HFF-Myc (cell line): ENCODE measurements at regions not wholly inside any gene's neighbourhood (a gene's known extent, or its start where the extent isn't known, plus 50 kb on each side); places are given as distances from the start of the nearest gene placed in this dataset.
"Not testable (repeated sequence)": the region's sequence is repeated elsewhere in the genome, so short reads cannot be mapped to it uniquely, and the experiment has no call there.

Source experiments
- DNase-seq: peaks from one replicate; pipeline ENCODE4 v3.0.0-alpha.2; 2011; ENCODE audit warnings: low read depth; ENCODE audit errors: extremely low read depth
- H3K4me3 ChIP-seq: replicated peaks from 2 replicates; pipeline ENCODE4 v1.5.1; 2011; ENCODE audit warnings: low read depth, mild to moderate bottlenecking, control low read depth, low read length
- CTCF ChIP-seq: IDR thresholded peaks from 2 replicates; pipeline ENCODE4 v1.5.1; 2012; ENCODE audit warnings: mild to moderate bottlenecking, low read depth, low read length, control low read depth; ENCODE audit errors: missing control alignments

- DNase-seq = no peak
- no peak for TF ChIP-seq CTCF
- H3K4me3 ChIP-seq = no peak overlapping the region
Measured at GRCh38 chr5:117333011-117333410, 758.4 kb upstream of the SEMA6A start.

DNA sequence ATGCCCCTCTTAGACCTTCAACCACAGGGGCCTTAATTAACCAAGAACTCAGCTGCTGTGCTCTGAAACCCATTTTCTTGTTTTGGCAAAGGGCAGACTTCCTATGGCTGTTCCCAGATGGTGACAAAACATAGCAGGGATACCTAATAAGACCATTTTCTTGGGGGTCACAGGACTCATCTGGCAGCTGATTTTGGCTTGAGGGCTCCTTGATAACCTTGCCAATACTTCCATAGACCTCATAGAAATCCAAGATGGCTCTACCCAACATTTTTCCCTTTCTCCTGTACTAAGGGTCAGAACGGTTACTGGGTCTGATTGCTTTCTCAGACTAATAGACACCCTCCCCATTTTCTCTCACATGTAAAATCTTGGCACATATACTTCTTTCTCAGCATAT, 757.7 kb upstream of the SEMA6A start:
- no peak for TF ChIP-seq CTCF
- no peak overlapping the region for H3K4me3 ChIP-seq
- DNase-seq = no peak

DNA sequence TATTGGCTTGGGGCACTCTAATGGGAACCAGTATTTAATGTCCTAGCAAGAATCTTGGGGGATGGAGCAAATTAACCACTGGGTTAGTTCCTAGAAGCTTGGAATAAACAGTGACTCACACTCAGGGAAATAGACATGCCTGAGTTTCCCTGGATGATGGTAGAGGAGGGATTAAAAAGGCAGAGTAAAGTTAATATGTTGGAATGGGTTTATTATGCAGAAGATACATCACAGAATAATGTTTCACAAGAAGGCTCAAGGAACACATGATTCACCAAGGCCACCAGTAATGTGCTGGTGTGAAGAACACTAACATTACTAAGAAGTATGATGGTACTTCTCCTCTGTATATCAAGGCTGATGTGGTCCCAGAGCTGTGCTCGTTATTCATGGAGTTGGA, 752.9 kb upstream of the SEMA6A start:
- no peak for TF ChIP-seq CTCF
- H3K4me3 ChIP-seq = no peak overlapping the region
- no peak for DNase-seq

- DNase-seq = no peak
- no peak overlapping the region for H3K4me3 ChIP-seq
- no peak for TF ChIP-seq CTCF
Measured at GRCh38 chr5:117326997-117327396, 752.4 kb upstream of the SEMA6A start.

- no peak for TF ChIP-seq CTCF
- H3K4me3 ChIP-seq = no peak overlapping the region
- no peak for DNase-seq
Measured at GRCh38 chr5:117318528-117318927, 743.9 kb upstream of the SEMA6A start.

DNA sequence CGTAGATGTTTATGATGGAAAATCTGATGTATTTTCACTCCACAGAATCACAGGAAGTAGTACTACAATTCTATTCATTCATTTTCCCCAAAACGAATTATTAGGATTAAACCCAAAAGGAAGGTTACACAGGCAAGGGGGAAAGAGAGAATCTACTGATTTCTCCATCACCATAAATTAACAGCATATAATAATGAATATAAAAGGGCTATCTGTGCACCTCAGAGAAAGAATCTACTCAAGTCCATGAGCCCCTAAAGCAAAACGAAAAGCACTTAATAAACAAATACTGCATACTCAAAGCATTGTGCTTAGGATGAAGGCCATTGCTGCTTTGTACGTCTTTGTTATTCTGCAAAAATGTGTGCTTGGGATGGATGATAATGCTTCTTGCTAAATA, 740.5 kb upstream of the SEMA6A start:
- no peak for DNase-seq
- no peak for TF ChIP-seq CTCF
- no peak overlapping the region for H3K4me3 ChIP-seq

GRCh38 chr5:117304512-117305107, 730.0 kb upstream of the SEMA6A start:
- not testable (repeated sequence) for DNase-seq, H3K4me3 ChIP-seq
